GM21423 (cell line): ENCODE measurements at regions not wholly inside any gene's neighbourhood (a gene's known extent, or its start where the extent isn't known, plus 50 kb on each side); places are given as distances from the start of the nearest gene placed in this dataset.

ENCODE experiments used
- ATAC-seq: cut with Tn5 transposase; IDR thresholded peaks from one replicate; pipeline ENCODE4 v1.9.1; 2021; ENCODE audit warnings: mild to moderate bottlenecking, moderate library complexity; ENCODE audit not compliant: unreplicated experiment

DNA sequence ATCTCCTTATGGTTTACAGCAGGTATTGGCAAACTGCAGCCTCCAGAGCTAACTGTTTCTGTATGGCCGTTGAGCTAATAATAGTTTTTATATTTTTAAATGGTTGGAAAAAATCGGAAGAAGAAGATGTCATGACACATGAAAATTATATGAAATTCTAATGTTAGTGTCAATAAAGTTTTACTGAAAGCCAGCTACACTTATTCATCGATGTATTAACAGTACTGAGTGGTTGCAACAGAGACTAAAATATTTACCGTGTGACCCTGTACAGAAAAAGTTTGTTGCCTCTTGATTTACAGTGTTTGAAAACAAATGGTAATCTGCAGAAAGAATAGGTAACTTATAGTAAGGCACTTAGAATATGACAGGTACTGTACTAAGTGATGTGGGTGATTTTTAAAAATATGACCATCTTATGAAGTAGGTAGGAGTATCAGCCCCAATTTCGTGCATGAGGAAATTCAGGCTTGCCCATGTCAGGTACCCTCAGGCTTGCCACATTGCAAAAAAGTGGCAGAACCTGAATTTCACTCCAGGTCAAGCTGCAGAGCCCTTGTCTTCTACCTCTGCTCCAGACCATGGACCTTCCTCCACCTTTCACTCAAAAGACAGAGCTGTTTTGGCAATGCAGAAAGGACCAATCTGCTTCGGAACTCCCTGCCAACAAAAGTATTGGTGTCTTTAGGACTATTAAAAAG is 311.9 kb upstream of the RUNX1 start:
- no peak for ATAC-seq

DNA sequence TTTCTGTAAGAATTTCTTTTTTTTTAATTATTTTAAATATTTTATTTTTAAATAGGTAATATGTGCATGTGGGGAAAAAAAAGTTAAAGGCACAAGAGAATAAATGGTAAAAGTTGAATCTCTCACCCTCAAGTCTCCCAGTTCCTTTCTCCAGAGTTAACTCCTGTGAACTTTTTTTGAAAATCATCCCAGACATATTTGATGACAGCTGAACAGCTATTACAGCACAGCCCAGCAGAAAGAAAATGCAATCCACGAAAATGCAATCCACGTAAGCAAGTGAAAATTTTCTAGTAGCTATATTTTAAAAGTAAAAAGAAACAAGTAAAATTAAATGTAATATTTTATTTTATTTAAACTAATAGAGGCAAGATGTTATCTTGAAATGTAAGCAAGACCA is 310.0 kb upstream of the RUNX1 start:
- ATAC-seq = no peak

DNA sequence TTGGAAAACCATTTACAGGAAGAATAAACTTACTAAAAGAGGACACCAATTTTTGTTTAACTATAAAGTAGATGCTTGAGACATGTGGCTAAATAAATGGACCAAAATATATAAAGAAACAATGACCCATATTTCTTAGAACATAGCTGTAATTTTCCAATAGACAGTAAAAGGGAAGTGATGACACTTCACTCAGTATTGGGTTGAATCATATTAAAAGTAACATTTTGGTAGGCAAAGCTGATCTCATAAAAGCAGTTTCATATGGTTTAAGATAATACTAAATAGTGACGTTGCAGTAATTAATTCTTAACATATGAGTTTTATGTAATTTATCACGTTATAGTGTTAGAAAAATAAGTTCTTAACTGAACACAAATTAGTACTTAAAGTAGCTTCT is 308.9 kb upstream of the RUNX1 start:
- ATAC-seq = no peak

DNA sequence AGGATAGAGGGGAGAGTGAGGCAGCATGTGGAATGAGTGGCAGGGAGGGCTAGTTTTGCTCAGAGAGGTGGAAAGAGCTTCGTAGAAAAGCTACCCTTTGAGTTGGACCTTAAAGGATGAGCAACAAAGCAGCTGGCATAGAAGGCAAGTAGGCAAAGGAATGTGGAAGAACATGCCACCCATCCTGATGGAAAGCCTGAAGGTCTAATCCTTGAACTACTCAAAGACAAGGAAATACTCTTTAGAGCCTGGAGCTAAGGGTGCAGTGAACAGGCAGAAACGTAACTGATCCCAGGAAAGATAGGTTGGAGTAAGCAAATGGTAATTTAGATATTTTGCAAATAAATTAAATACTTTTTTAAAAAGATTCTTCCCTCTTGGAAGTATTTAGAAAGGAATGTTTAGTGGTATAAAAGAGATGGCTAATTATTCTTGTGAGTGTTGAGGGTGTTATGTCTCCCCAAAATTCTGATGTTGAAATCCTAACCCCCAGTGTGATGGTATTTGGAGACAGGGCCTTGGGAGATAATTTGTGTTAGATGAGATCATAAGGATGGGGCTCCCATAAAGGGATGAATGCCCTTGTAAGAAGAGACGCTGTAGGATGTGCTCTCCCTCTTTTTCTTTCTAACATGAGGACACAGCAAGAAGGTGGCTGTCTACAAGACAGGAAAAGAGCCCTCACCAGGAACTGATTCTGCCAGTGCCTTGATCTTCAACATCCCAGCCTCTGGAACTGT is 308.1 kb upstream of the RUNX1 start:
- ATAC-seq = no peak

DNA sequence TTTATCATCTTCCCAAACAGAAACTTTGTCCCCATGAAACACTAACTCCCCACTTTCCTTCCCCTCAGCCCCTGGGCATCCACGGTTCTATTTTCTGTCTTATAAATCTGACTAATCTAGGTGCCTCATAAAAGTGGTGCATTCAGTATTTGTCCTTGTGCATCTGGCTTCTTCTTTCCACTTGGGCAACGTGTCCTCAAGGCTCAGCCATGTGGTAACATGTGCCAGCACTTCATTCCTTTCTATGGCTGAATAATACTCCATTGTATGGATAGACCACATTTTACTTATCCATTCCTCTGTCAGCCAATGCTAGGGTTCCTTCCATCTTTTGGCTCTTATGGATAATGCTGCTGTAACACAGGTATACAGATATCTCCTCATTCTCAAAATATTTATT is 305.0 kb upstream of the RUNX1 start:
- no peak for ATAC-seq

DNA sequence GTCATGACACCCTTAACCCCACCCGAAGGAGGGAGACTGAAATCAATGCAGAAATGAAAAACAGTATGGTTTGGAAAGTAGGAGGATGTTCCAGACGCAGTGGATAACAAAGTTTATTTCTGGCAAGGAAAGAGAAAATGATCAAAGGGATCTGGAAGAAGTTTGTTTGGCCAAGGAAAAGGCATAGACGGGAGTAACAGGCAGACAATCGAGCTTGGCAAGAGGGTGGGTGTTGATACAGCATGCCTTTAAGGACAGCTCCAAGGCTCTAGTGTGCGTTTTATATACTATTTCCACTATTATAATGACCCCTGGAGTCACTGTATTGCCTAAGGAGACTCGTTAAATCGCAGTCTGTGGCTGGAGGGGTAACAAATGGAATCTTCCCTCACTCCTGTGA is 303.7 kb upstream of the RUNX1 start:
- ATAC-seq = no peak

DNA sequence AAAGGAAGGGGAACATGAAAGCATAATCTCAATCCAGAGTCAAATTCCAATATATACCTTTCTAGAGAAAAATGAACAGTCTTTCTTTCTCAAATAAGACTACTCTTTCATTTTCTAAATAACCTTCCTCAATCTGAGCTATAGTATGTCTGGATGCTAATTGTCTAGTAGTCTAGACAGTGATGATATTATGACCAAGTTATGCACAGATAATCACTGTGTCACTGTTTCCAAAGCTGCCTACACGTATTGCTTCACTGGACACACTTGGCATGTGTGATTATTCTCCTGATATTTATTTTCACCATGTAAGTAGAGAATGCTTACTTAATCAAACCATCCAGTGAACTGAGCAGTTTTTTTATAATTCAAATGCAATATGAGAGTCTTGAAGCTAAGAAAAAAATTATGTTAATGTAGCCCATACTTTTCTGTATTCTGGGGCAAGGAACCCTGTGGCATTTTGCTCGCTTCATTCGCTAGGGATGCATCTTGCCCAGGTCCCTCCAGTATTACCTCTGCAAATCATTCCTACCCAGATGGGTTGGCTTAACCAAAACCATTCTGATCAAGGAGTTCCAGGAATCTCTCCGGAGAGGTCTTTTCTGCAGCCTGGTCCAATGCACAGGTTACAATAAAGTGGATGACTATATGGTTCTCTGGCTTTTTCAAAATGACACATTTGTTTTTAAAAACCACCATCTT is 303.1 kb upstream of the RUNX1 start:
- no peak for ATAC-seq

DNA sequence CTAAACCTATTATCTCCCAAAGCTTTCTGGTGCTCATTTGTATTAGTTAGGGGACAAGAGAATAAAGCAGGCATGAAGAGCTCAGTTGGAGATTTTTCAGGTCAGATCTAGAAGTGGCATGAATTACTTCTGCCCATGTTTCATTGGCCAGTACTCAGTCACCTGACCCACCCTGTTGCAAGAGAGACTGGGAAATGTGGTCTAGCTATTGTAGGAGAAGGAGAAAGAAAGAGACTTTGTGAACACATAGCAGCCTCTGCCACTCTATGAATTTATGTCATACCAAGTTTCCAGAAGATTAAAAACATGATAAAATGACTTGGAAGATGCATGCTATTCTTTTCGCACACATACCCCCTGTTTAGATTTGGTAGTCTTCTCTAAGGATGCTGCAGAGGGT is 302.3 kb upstream of the RUNX1 start:
- no peak for ATAC-seq

DNA sequence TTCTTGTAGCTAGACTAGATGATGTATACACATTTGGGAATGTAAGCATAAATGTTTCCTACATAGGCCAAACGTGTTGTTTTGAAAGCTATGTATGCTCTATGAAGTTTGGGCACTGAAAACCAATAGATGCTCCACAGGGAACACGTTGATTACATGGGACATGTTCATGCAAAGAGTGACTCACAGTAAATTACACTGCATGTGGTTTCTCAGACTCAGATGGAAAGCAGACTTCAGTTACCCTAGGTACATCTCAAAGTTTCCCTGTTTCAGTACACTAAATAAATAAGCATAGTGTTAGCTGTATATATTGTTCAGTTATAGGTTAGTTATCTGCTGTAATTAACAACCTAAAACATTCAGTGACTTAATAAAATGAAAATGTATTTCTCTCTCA is 301.9 kb upstream of the RUNX1 start:
- no peak for ATAC-seq

DNA sequence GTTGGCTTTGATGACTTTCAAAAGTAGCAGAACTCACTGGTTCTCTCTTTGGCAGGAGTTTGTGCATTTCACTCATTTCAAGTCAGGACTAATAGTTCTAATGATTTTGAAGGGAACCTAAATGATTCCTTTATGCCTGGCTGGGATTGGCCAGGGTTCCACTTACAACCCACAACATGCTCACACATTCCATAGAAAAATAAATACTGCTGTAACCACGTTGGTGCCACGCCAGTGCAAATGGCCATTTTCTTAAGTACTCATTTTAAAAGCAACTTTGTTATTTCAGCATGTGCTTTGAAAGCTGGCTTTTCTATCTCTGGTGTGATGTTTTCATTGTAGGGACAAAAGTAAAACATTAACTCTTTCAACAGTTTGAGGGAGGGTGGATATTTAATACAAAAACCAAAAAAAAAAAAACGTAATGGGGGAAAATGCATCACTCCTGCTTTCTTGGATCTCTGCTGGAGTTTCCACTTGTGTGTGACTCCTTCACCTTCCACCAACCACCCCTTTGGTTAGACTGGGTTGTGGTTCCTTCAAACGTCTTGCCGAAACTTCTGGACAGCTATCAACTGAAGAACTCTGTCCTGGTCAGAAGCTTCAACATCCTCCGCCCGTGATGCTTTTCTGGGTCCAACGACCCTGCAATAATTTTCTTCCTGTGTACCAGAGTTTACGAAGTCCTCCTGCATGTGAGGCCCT is 300.4 kb upstream of the RUNX1 start:
- no peak for ATAC-seq

DNA sequence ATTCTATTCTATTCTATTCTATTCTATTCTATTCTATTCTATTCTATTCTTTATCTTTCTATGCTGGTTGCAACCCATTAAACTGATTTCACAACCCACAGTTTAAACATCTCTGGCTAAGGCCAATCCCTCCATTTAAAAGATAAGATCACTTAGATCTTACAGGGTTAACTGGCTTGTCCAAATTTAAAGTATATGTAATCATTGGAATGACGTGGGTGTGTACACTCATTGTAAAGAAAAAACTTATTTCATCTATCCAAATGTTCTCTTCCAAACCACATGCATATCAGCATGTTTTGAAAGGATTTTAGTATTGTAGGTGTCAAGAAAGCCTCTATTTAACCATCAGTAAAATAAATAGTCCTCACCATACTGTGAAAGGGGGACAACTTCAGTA is 299.6 kb upstream of the RUNX1 start:
- ATAC-seq = no peak

DNA sequence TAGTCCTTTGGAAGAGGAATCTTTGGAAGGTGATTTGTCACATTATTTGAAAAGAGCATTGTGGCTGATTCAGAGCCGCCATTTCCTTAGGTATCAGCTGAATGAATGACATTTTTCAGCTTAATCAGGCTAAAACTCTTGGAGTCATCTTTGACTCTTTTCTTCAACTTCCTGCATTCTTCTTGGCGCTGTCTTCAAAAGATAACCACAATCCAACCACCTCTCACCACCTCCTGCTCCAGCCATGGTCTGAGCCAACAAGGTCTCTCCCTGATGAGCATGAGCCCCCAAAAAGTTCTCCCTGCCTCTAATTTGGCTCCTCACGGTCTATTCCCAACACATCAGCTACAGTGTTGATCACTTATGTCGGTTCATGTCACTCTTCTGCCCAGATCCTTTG is 297.6 kb upstream of the RUNX1 start:
- no peak for ATAC-seq

DNA sequence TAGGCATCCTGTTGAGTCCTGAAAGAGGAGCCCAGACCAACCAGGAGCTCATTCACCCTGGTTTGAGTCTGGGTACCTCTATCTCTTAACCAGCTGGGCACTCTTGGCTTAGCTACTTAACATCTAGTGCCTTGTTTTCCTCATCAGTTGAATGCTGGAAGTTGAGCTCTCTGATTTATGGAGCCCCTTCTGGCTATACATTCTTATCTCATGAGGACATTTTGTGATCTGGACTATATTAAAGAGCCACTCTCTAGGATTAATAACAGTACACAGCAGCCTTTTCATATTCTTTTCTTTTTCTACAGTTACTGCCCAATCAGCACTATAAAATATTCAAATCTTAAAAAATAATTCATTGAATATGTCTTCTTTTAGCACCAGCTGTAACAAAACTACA is 296.9 kb upstream of the RUNX1 start:
- ATAC-seq = no peak

DNA sequence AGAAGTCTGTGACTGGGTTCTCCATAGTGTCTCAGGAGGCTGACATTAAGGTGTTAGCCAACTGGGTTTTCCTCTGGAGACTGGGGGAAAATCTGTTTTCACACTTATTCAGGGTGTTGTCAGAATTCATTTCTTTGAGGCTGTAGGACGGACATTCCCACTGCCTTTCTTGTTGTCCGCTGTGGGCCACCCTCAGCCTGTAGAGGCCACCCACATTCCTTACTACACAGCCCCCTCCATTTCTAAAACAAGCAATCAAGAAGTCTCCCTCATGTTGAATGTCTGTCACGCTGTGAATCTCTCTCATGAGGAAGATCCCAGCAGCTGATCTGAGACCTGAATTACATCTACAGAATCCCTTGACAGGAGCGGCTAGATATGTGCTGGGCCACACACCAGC is 295.5 kb upstream of the RUNX1 start:
- no peak for ATAC-seq

DNA sequence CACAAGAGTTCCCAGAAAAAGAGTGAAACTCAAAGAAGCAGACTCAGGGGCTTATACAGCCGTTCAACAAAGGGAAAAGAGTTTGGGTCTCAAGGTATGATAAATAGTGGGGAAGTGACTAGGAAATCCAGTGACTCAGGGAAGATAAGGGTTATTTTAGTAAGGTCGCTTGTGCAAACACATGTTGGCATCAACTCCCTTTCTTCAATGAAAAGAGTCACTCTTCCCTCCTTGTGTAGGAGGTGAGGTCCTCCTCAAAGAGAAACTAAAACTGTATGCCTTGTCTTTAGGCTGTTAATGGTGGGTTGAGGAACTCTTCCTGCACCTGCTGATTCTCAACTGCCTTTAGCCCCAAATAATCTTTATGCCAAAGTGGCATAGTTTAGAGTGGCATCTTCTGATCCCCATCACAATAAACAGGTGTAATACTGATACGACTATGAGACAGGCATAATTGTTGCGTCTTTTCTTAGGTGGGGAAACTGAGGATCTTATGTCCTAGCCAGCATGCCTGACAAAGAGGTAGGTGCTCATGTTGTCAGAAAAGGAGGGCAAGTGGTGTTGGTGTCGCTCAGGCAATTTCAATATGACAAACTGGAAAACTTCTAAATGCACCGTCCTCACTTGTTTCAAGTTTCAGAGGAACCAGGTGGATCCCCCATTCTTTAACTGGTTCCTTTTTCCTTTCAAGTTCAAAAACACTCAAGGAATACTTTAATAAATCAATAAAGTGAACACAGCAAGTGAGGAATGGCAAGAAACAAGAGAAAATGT is 294.1 kb upstream of the RUNX1 start:
- no peak for ATAC-seq

DNA sequence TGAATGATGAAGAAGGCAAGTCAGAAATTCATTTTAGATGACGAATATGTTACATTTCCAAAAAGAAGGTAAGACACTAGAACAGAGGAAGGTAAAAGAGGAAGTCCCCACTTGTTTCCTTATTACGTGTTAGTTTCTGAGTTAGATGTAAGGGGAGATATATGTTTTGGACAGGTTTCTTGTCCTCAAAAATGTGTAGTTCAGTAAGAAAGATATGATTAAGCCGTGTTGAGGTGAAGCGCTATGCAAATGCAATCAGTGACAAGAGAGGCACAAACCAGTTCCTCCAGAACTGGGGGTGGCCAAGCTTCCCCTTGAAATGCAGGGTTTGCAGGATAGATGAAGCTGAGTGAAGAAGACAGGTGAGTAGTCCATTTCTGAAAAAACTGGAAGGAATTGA is 293.3 kb upstream of the RUNX1 start:
- ATAC-seq = no peak

DNA sequence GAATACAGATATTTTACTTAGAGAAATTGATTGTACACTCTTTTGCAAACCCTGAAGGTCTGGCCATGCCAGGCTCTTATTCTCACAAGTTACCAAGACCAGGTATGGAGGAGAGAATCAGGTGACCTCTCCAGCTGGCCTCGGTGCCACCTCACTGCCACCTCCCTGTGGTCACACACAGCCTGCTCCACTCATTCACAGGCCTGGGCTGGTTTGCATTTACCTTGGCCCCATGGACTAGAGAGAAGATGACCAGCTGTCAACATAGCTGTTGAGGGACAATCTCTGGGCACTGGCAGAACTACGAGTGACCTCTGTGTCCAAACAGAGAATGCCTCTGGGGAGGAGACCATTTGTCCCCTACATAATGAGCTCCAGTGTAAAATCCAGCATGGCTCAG is 291.2 kb upstream of the RUNX1 start:
- ATAC-seq = no peak

DNA sequence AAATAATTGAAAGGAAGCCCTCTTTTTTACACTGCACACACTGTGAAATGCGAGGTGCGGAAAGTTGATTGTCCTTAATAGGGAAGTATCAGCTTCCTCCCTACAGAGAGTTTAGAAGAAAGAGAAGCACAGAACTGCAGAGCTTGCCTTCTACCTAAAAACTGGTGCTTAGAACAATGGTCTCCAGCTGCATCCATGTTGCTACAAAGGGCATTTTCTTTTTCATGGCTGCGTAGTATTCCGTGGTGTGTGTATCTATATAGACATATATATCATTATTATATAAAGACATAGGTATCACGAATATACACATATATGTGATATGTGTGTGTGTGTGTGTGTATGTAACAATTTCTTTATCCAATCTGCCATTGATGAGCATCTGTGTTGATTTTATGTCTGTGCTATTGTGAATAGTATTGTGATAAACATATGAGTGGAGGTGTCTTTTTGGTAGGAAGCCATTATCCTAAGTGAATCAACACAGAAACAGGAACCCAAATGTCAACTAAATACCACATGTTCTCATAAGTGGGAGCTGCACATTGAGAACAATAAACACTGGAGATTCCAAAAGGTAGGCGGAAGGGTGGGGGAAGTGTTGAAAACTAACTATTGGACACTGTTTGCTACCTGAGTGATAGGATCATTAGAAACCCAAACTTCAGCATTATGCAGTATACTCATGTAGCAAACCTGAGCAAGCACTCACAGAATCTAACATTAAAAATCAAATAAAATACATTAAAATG is 290.0 kb upstream of the RUNX1 start:
- ATAC-seq = no peak

DNA sequence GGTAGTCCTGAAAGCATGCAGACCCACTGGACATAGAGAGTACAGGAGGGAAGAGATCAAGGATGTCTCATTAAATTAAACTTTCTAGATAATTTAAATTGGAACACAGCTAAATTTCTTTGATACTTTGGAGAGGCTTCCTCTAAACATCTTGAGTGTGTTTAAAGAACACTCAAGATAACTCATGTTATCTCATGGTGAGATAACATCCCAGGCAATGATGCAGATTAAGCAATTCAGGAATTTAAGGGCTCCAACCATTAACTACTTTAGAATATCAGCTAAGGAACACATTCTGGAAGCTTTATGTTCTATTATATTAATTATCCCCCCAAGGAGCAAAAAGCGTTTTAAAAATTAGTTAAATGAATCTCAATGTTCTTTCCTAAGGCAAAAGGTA is 289.2 kb upstream of the RUNX1 start:
- no peak for ATAC-seq

DNA sequence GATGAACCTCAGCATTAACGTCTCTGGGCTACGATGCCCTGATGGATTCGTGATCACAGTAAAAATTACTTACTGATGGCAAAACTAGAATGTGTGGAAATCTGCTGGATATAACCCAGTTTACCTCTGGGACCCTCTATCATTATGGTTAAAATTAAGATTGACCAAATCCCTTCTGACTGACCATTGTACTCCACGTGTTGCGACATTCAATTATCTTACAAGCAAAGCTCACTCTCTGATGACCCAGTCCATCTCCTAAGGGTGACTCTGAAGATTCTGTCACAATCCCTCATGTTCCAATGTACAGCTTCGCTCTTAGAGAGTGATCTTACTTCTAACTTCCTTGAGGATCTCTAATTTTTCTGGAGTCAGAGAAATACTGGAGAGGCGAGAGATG is 288.5 kb upstream of the RUNX1 start:
- no peak for ATAC-seq
